ENCODE measurements at regions not wholly inside any gene's neighbourhood (a gene's known extent, or its start where the extent isn't known, plus 50 kb on each side); places are given as distances from the start of the nearest gene placed in this dataset.

DNA sequence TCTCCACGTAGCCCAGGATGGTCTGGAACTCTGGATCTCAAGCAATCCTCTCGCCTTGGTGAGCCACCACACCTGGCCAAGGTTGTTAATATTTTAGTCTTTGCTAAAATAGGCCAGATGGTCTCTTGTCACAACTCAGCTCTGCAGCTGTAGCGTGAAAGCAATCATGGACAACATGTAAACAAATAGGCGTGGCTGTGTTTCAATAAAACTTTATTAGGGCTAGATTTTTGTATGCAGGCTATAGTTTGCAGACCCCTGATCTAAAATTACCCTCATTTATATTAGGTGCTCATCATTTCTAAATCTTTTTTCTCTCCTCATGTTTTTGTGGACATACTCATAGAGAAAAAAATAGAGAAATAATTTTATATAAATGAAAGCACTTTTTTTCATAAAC is 72.1 kb upstream of the SLC28A3 start:
- TF ChIP-seq, protein P1, sequence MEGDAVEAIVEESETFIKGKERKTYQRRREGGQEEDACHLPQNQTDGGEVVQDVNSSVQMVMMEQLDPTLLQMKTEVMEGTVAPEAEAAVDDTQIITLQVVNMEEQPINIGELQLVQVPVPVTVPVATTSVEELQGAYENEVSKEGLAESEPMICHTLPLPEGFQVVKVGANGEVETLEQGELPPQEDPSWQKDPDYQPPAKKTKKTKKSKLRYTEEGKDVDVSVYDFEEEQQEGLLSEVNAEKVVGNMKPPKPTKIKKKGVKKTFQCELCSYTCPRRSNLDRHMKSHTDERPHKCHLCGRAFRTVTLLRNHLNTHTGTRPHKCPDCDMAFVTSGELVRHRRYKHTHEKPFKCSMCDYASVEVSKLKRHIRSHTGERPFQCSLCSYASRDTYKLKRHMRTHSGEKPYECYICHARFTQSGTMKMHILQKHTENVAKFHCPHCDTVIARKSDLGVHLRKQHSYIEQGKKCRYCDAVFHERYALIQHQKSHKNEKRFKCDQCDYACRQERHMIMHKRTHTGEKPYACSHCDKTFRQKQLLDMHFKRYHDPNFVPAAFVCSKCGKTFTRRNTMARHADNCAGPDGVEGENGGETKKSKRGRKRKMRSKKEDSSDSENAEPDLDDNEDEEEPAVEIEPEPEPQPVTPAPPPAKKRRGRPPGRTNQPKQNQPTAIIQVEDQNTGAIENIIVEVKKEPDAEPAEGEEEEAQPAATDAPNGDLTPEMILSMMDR (IDR thresholded peaks at IDR 0.05): no peak
- no peak for TF ChIP-seq ZFX (IDR thresholded peaks at IDR 0.05; ENCODE audit: borderline replicate concordance)
